H9 (cell line): ENCODE measurements at regions not wholly inside any gene's neighbourhood (a gene's known extent, or its start where the extent isn't known, plus 50 kb on each side); places are given as distances from the start of the nearest gene placed in this dataset.
"Not testable (repeated sequence)": the region's sequence is repeated elsewhere in the genome, so short reads cannot be mapped to it uniquely, and the experiment has no call there.

ENCODE experiments used
- DNase-seq: peaks from one replicate; pipeline ENCODE4 v3.0.0-alpha.2; 2017
- H2AFZ ChIP-seq: one replicate; pipeline ENCODE4 v1.6.1; 2013; ENCODE audit warnings: mild to moderate bottlenecking, low read length, control low read depth, moderate library complexity
- H2AK5ac ChIP-seq: 2 replicates; pipeline ENCODE4 v1.6.1; 2013; ENCODE audit warnings: low read length, control low read depth, mixed read lengths; ENCODE audit not compliant: insufficient read length
- H2BK120ac ChIP-seq: one replicate; pipeline ENCODE4 v1.6.1; 2013; ENCODE audit warnings: low read depth, mild to moderate bottlenecking, low read length, control low read depth, inconsistent platforms; ENCODE audit not compliant: poor library complexity, severe bottlenecking
- H2BK12ac ChIP-seq: 2 replicates; pipeline ENCODE4 v1.6.1; 2013; ENCODE audit warnings: low read length, control low read depth, mixed read lengths, low read depth; ENCODE audit not compliant: insufficient read length
- H2BK15ac ChIP-seq: 2 replicates; pipeline ENCODE4 v1.6.1; 2013; ENCODE audit warnings: low read depth, low read length, control low read depth
- H2BK20ac ChIP-seq: one replicate; pipeline ENCODE4 v1.6.1; 2013; ENCODE audit warnings: low read depth, mild to moderate bottlenecking, low read length, control low read depth, inconsistent platforms; ENCODE audit not compliant: poor library complexity, severe bottlenecking
- H2BK5ac ChIP-seq: 2 replicates; pipeline ENCODE4 v1.6.1; 2013; ENCODE audit warnings: low read length, control low read depth, mixed read lengths; ENCODE audit not compliant: insufficient read length
- H3K14ac ChIP-seq: 2 replicates; pipeline ENCODE4 v1.6.1; 2013; ENCODE audit warnings: low read length, control low read depth; ENCODE audit not compliant: insufficient read depth
- H3K18ac ChIP-seq: 2 replicates; pipeline ENCODE4 v1.6.1; 2013; ENCODE audit warnings: low read depth, mild to moderate bottlenecking, mixed read lengths, low read length, control low read depth; ENCODE audit not compliant: insufficient read length
- H3K23ac ChIP-seq: 2 replicates; pipeline ENCODE4 v1.6.1; 2013; ENCODE audit warnings: low read length, control low read depth, mixed read lengths, low read depth; ENCODE audit not compliant: insufficient read length
- H3K23me2 ChIP-seq: 2 replicates; pipeline ENCODE4 v1.6.1; 2013; ENCODE audit warnings: low read depth, mild to moderate bottlenecking, mixed read lengths, low read length, control low read depth; ENCODE audit not compliant: insufficient read length, poor library complexity, severe bottlenecking
- H3K27ac ChIP-seq: 2 replicates; pipeline ENCODE4 v1.5.1; 2013; ENCODE audit warnings: low read length, control low read depth, mixed read lengths, low read depth; ENCODE audit not compliant: insufficient read length
- H3K27me3 ChIP-seq: 2 replicates; pipeline ENCODE4 v1.6.1; 2013; ENCODE audit warnings: low read length, control low read depth, inconsistent platforms; ENCODE audit not compliant: insufficient read depth
- H3K4ac ChIP-seq: 2 replicates; pipeline ENCODE4 v1.6.1; 2013; ENCODE audit warnings: low read depth, mild to moderate bottlenecking, control low read depth, inconsistent platforms, low read length, moderate library complexity
- H3K4me1 ChIP-seq: 2 replicates; pipeline ENCODE4 v1.6.1; 2013; ENCODE audit warnings: low read length, control low read depth, inconsistent platforms; ENCODE audit not compliant: insufficient read depth
- H3K4me2 ChIP-seq: 2 replicates; pipeline ENCODE4 v1.6.1; 2013; ENCODE audit warnings: low read length, control low read depth, mixed read lengths; ENCODE audit not compliant: insufficient read length, insufficient read depth
- H3K56ac ChIP-seq: 2 replicates; pipeline ENCODE4 v1.6.1; 2013; ENCODE audit warnings: low read depth, mild to moderate bottlenecking, mixed read lengths, low read length, control low read depth; ENCODE audit not compliant: insufficient read length
- H3K79me1 ChIP-seq: 2 replicates; pipeline ENCODE4 v1.6.1; 2013; ENCODE audit warnings: low read depth, mild to moderate bottlenecking, moderate library complexity, low read length, control low read depth, inconsistent platforms; ENCODE audit not compliant: insufficient read depth, poor library complexity, severe bottlenecking
- H3K79me2 ChIP-seq: 2 replicates; pipeline ENCODE4 v1.6.1; 2013; ENCODE audit warnings: low read length, control low read depth, inconsistent platforms; ENCODE audit not compliant: insufficient read depth
- H3K9ac ChIP-seq: 2 replicates; pipeline ENCODE4 v1.6.1; 2013; ENCODE audit warnings: low read length, control low read depth, mixed read lengths; ENCODE audit not compliant: insufficient read length; ENCODE audit errors: extremely low read depth
- H3K9me3 ChIP-seq: one replicate; pipeline ENCODE4 v1.6.1; 2013; ENCODE audit warnings: low read depth, low read length, inconsistent platforms; ENCODE audit not compliant: control insufficient read depth
- H3T11ph ChIP-seq: one replicate; pipeline ENCODE4 v1.6.1; 2013; ENCODE audit warnings: mild to moderate bottlenecking, low read length, control low read depth, inconsistent platforms
- H4K20me1 ChIP-seq: one replicate; pipeline ENCODE4 v1.6.1; 2013; ENCODE audit not compliant: control insufficient read depth, insufficient read length, insufficient read depth
- H4K5ac ChIP-seq: 2 replicates; pipeline ENCODE4 v1.6.1; 2013; ENCODE audit warnings: low read depth, mild to moderate bottlenecking, mixed read lengths, low read length, control low read depth; ENCODE audit not compliant: insufficient read length
- H4K8ac ChIP-seq: replicated peaks from 2 replicates; pipeline ENCODE4 v1.6.1; 2013; ENCODE audit warnings: low read length, control low read depth, mixed read lengths, low read depth; ENCODE audit not compliant: insufficient read length
- H4K91ac ChIP-seq: 2 replicates; pipeline ENCODE4 v1.6.1; 2013; ENCODE audit warnings: low read depth, mild to moderate bottlenecking, moderate library complexity, mixed read lengths, low read length, control low read depth; ENCODE audit not compliant: insufficient read length
- H3K27ac Mint-ChIP-seq, 3 experiments: 2 replicates in 2 of 3; 3 replicates in 1 of 3; pipeline ENCODE4 v1.8.0; 2020 to 2021; ENCODE audit warnings: mixed read lengths in 3 of 3, mild to moderate bottlenecking in 1 of 3, moderate library complexity in 1 of 3
- H3K27me3 Mint-ChIP-seq: 2 replicates; pipeline ENCODE4 v1.8.0; 2021; ENCODE audit warnings: low read depth, mild to moderate bottlenecking, moderate library complexity, mixed read lengths
- H3K36me3 Mint-ChIP-seq, 3 experiments: 2 replicates in 2 of 3; 3 replicates in 1 of 3; pipeline ENCODE4 v1.8.0; 2020 to 2021; ENCODE audit warnings: low read depth in 3 of 3, mixed read lengths in 3 of 3; ENCODE audit not compliant: insufficient read depth in 1 of 3
- H3K4me1 Mint-ChIP-seq, 2 experiments: 2 replicates each; pipeline ENCODE4 v1.8.0; 2020; ENCODE audit warnings: mixed read lengths in 2 of 2
- H3K4me3 Mint-ChIP-seq, 2 experiments: 2 replicates in 1 of 2; 3 replicates in 1 of 2; pipeline ENCODE4 v1.8.0; 2020 to 2021; ENCODE audit warnings: mild to moderate bottlenecking in 2 of 2, mixed read lengths in 2 of 2, moderate library complexity in 1 of 2
- H3K9me3 Mint-ChIP-seq, 2 experiments: 2 replicates in 1 of 2; 3 replicates in 1 of 2; pipeline ENCODE4 v1.8.0; 2020; ENCODE audit warnings: mild to moderate bottlenecking in 2 of 2, mixed read lengths in 2 of 2, moderate library complexity in 1 of 2
- WGBS: extraction: QIAGEN DNeasy Blood & Tissue Kit; methylation state at CpG from one replicate; pipeline ENCODE4 v1.1.7; 2013; ENCODE audit warnings: missing lambda C conversion rate, low lambda C conversion rate, mixed read lengths; ENCODE audit not compliant: insufficient read length; ENCODE audit errors: extremely low coverage; 5-methylcytosine and 5-hydroxymethylcytosine counted together

GRCh38 chrX:63217549-63217948 is 133.6 kb downstream of the SPIN4 start:
- H3K4ac ChIP-seq, H3K4me3 Mint-ChIP-seq, DNase-seq, H4K20me1 ChIP-seq, H3K27me3 Mint-ChIP-seq, H3K4me2 ChIP-seq, H2BK12ac ChIP-seq, H4K5ac ChIP-seq, H3K56ac ChIP-seq, H3K27ac Mint-ChIP-seq, H3T11ph ChIP-seq, H3K23me2 ChIP-seq, H3K9ac ChIP-seq, H3K18ac ChIP-seq, H3K79me2 ChIP-seq, H3K27me3 ChIP-seq, H3K9me3 Mint-ChIP-seq, H2BK15ac ChIP-seq, H3K36me3 Mint-ChIP-seq, H2BK20ac ChIP-seq, H3K23ac ChIP-seq, H3K4me1 ChIP-seq, H2BK120ac ChIP-seq, H4K8ac ChIP-seq, H3K79me1 ChIP-seq, H3K14ac ChIP-seq, H4K91ac ChIP-seq, H3K9me3 ChIP-seq, H2AK5ac ChIP-seq, H3K27ac ChIP-seq, H2BK5ac ChIP-seq, H3K4me1 Mint-ChIP-seq, H2AFZ ChIP-seq: not testable (repeated sequence)
- no CpG with 5 or more reads among the region's 1 CpG for WGBS

GRCh38 chrX:63209645-63210044 is 141.5 kb downstream of the SPIN4 start:
- not testable (repeated sequence) for H3K4me3 Mint-ChIP-seq, H3K23me2 ChIP-seq, H2BK15ac ChIP-seq, H2BK20ac ChIP-seq, H3K36me3 Mint-ChIP-seq, H3K4me2 ChIP-seq, H3K9ac ChIP-seq, H2AK5ac ChIP-seq, H3K27me3 ChIP-seq, H3K27ac Mint-ChIP-seq, H3K4me1 ChIP-seq, DNase-seq, H3K23ac ChIP-seq, H2BK120ac ChIP-seq, H3K79me1 ChIP-seq, H3K27me3 Mint-ChIP-seq, H3K4me1 Mint-ChIP-seq, H3K79me2 ChIP-seq, H3K27ac ChIP-seq, H4K20me1 ChIP-seq, H4K91ac ChIP-seq, H3K4ac ChIP-seq, H3K9me3 ChIP-seq, H2AFZ ChIP-seq, H4K5ac ChIP-seq, H3K9me3 Mint-ChIP-seq, H3K18ac ChIP-seq, H2BK5ac ChIP-seq, H2BK12ac ChIP-seq, H3T11ph ChIP-seq, H3K14ac ChIP-seq, H3K56ac ChIP-seq, H4K8ac ChIP-seq
- WGBS = no CpG with 5 or more reads among the region's 1 CpG
